ENCODE measurements at regions not wholly inside any gene's neighbourhood (a gene's known extent, or its start where the extent isn't known, plus 50 kb on each side); places are given as distances from the start of the nearest gene placed in this dataset.

GRCh38 chr5:99587983-99588382, 659.2 kb upstream of the CHD1 start:
- Histone ChIP-seq H2BK5ac (ENCODE audit: low read depth, low read length) (no peak overlapping the region), H3K4me3 (ENCODE audit: extremely low read depth in 1 of 4, insufficient read depth in 2 of 4, low read depth in 3 of 4, low read length in 4 of 4) (no peak overlapping the region), H3K4me2 (ENCODE audit: insufficient read depth in 1 of 2, low read depth in 2 of 2, low read length in 2 of 2) (no peak overlapping the region), H3K36me3 (ENCODE audit: control insufficient read depth in 2 of 4, insufficient read depth in 4 of 4, low read length in 3 of 4) (no peaks in the 10 kb centered on the region), H3K9me3 (ENCODE audit: insufficient read depth in 2 of 2, low read depth in 1 of 2, low read length in 1 of 2) (no peaks in the 10 kb centered on the region), H3K56ac (replicated peaks; ENCODE audit: insufficient read length, low read depth, low read length) (no peak overlapping the region), H2BK20ac (ENCODE audit: low read length) (no peak overlapping the region), H3K14ac (ENCODE audit: insufficient read length) (no peak overlapping the region), H4K5ac (ENCODE audit: insufficient read length, low read depth, low read length) (no peak overlapping the region), H4K8ac (ENCODE audit: extremely low read depth, insufficient read depth, low read length) (no peak overlapping the region), H4K91ac (replicated peaks; ENCODE audit: insufficient read length, low read length) (no peak overlapping the region), H3K23me2 (ENCODE audit: low read depth, low read length) (no peaks in the 10 kb centered on the region), H3K79me2 (ENCODE audit: control insufficient read depth in 1 of 2, insufficient read depth in 2 of 2, low read length in 2 of 2) (no peaks in the 10 kb centered on the region), H3K4ac (replicated peaks; ENCODE audit: insufficient read length, low read depth, low read length) (no peak overlapping the region), H2AK5ac (ENCODE audit: low read depth, low read length) (no peak overlapping the region), H2BK15ac (ENCODE audit: low read length) (no peak overlapping the region), H3K18ac (ENCODE audit: extremely low read depth, low read length) (no peak overlapping the region), H3K23ac (ENCODE audit: insufficient read length) (no peak overlapping the region), H3K27me3 (replicated peaks in 1 of 4; ENCODE audit: control insufficient read depth in 3 of 4, extremely low read depth in 1 of 4, insufficient read depth in 3 of 4, low read length in 3 of 4) (no peaks in the 10 kb centered on the region), H4K20me1 (replicated peaks in 1 of 2; ENCODE audit: control insufficient read depth in 1 of 2, insufficient read depth in 2 of 2, low read length in 2 of 2) (no peaks in the 10 kb centered on the region), H3K4me1 (replicated peaks in 1 of 4; ENCODE audit: control insufficient read depth in 3 of 4, insufficient read depth in 4 of 4, low read length in 3 of 4) (no peaks in the 10 kb centered on the region), H3K79me1 (ENCODE audit: low read depth, low read length) (no peaks in the 10 kb centered on the region), H2AFZ (ENCODE audit: low read length) (no peak overlapping the region), H2BK120ac (replicated peaks; ENCODE audit: low read depth, low read length) (no peak overlapping the region), H2BK12ac (ENCODE audit: low read depth, low read length) (no peak overlapping the region), H3K9ac (replicated peaks in 1 of 4; ENCODE audit: extremely low read depth in 1 of 4, low read depth in 3 of 4, low read length in 3 of 4) (no peak overlapping the region), H3K27ac (ENCODE audit: low read depth, low read length) (no peak overlapping the region)
- 80% methylated on average over 1 of the region's 1 CpG; no CpG with 5 or more reads in 1 of the 2 experiments for WGBS, 2 experiments (ENCODE audit: extremely low coverage in 1 of 2, insufficient coverage in 1 of 2, insufficient read length in 1 of 2, insufficient replicate concordance in 2 of 2, low coverage in 1 of 2, low lambda C conversion rate in 2 of 2, missing lambda C conversion rate in 1 of 2)
- CTCF ChIA-PET (ENCODE audit: partially characterized antibody), result no interaction called here
- DNase-seq (ENCODE audit: low read depth in 1 of 2, low spot score in 2 of 2) (no peak), FAIRE-seq (no peak)
- POLR2A ChIA-PET (ENCODE audit: partially characterized antibody), result no interaction called here
- TF ChIP-seq RXRA (IDR thresholded peaks at IDR 0.05; ENCODE audit: insufficient read depth, low read depth, low read length), result no peak
- TF ChIP-seq EGR1 (IDR thresholded peaks at IDR 0.05; ENCODE audit: borderline replicate concordance, low read depth, low read length), result no peak
- TF ChIP-seq CHD2 (IDR thresholded peaks at IDR 0.05; ENCODE audit: low read length), result no peak
- TF ChIP-seq POLR2A (IDR thresholded peaks at IDR 0.05; ENCODE audit: control extremely low read depth in 1 of 2, low read depth in 2 of 2, low read length in 2 of 2), result no peak
- no peak for TF ChIP-seq RFX5 (IDR thresholded peaks at IDR 0.05; ENCODE audit: borderline replicate concordance, low read depth, low read length)
- no peak for TF ChIP-seq TCF12 (IDR thresholded peaks at IDR 0.05; ENCODE audit: low read depth, low read length)
- TF ChIP-seq JUN (IDR thresholded peaks at IDR 0.05; ENCODE audit: low read depth, low read length), result no peak
- TF ChIP-seq CREB1 (IDR thresholded peaks at IDR 0.05), result no peak
- no peak for TF ChIP-seq SAP30 (IDR thresholded peaks at IDR 0.05; ENCODE audit: insufficient read depth, insufficient replicate concordance, low read length)
- no peak for TF ChIP-seq CBX8 (IDR thresholded peaks at IDR 0.05; ENCODE audit: borderline replicate concordance, low read depth, low read length)
- TF ChIP-seq TAF7 (optimal IDR thresholded peaks at IDR 0.05; ENCODE audit: borderline replicate concordance, low read depth, low read length), result no peak

Data from H1 (cell line).